ENCODE measurements at regions not wholly inside any gene's neighbourhood (a gene's known extent, or its start where the extent isn't known, plus 50 kb on each side); places are given as distances from the start of the nearest gene placed in this dataset.
"Not testable (repeated sequence)": the region's sequence is repeated elsewhere in the genome, so short reads cannot be mapped to it uniquely, and the experiment has no call there.

GRCh38 chr3:177711637-177712036 lies 514.4 kb upstream of the TBL1XR1 start:
- no peak for DNase-seq

- no peak for DNase-seq
Observed at GRCh38 chr3:177713928-177714900, 516.9 kb upstream of the TBL1XR1 start.

GRCh38 chr3:177714945-177715344 lies 517.7 kb upstream of the TBL1XR1 start:
- no peak for DNase-seq

GRCh38 chr3:177715980-177716379 lies 518.7 kb upstream of the TBL1XR1 start:
- DNase-seq, result no peak

GRCh38 chr3:177720927-177721326 lies 523.6 kb upstream of the TBL1XR1 start:
- DNase-seq, result not testable (repeated sequence)

- DNase-seq, result no peak
Observed at GRCh38 chr3:177721864-177722785, 524.8 kb upstream of the TBL1XR1 start.

- no peak for DNase-seq
Observed at GRCh38 chr3:177724020-177724638, 526.8 kb upstream of the TBL1XR1 start.

GRCh38 chr3:177725165-177725564 lies 527.9 kb upstream of the TBL1XR1 start:
- DNase-seq, result no peak

GRCh38 chr3:177726807-177727206 lies 529.5 kb upstream of the TBL1XR1 start:
- no peak for DNase-seq

GRCh38 chr3:177729956-177730681 lies 532.8 kb upstream of the TBL1XR1 start:
- no peak for DNase-seq

- DNase-seq, result no peak
Observed at GRCh38 chr3:177730814-177731213, 533.5 kb upstream of the TBL1XR1 start.

GRCh38 chr3:177731644-177732268 lies 534.5 kb upstream of the TBL1XR1 start:
- no peak for DNase-seq

- no peak for DNase-seq
Observed at GRCh38 chr3:177733233-177733632, 536.0 kb upstream of the TBL1XR1 start.

- no peak for DNase-seq
Observed at GRCh38 chr3:177733936-177734335, 536.7 kb upstream of the TBL1XR1 start.

GRCh38 chr3:177735431-177735830 lies 538.1 kb upstream of the TBL1XR1 start:
- DNase-seq, result no peak

GRCh38 chr3:177739461-177739860 lies 542.2 kb upstream of the TBL1XR1 start:
- no peak for DNase-seq

GRCh38 chr3:177740254-177740653 lies 543.0 kb upstream of the TBL1XR1 start:
- DNase-seq, result no peak

GRCh38 chr3:177742273-177742672 lies 545.0 kb upstream of the TBL1XR1 start:
- DNase-seq, result no peak

GRCh38 chr3:177743173-177743890 lies 546.0 kb upstream of the TBL1XR1 start:
- no peak for DNase-seq

- no peak for DNase-seq
Observed at GRCh38 chr3:177744873-177745606, 547.8 kb upstream of the TBL1XR1 start.

All from left kidney (tissue), 1 donor.